ENCODE measurements at regions not wholly inside any gene's neighbourhood (a gene's known extent, or its start where the extent isn't known, plus 50 kb on each side); places are given as distances from the start of the nearest gene placed in this dataset.

DNA sequence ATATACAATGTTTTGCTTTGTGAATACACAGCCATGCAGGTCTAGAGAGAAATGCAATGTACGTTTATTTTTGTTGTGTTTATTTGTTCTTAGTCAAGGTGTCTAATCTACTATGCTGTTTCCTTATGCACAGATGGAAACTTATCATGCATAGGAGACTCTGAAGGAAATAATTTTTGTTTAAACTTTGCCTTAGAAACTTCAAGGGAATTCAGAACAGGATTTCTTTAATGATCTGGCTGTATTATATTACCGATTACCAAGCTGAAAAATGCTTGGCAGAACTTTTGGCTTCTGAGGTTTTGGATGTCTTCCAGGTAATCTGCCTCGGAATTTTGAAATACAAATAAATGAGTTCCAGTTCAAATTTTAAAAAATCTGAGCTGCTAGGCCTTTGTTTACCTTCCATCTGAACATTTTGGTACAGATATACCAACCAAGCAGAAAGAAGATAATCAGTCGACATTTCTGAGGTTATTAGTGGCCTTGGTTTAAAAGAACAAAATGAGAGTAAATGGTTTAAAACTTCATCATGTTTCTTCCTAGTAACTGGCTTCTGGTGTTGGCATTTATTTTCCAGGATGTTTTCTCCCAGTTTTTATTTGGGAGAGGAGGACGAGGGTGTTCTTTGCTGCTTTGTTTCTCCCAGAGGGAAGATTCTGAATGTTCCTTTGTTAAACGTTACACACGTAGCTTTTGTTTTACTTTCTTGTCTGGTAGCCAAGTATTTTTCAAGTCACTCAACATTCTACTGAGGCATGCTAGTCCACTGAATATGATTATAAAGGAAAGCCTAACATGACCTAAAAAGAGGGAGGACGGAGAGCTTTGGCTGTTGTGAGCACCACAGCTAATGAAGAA, 421.8 kb upstream of the TBL1XR1 start:
- TF ChIP-seq POLR2AphosphoS5 (IDR thresholded peaks at IDR 0.05; ENCODE audit: low read depth, low read length), result no peak
- TF ChIP-seq FOXP2 (optimal IDR thresholded peaks at IDR 0.05; ENCODE audit: borderline replicate concordance, extremely low read depth, extremely low read length, insufficient read depth), result no peak
- no peak for TF ChIP-seq TAF1 (IDR thresholded peaks at IDR 0.05; ENCODE audit: borderline replicate concordance, insufficient read depth, low read length)
- TF ChIP-seq, protein P1, sequence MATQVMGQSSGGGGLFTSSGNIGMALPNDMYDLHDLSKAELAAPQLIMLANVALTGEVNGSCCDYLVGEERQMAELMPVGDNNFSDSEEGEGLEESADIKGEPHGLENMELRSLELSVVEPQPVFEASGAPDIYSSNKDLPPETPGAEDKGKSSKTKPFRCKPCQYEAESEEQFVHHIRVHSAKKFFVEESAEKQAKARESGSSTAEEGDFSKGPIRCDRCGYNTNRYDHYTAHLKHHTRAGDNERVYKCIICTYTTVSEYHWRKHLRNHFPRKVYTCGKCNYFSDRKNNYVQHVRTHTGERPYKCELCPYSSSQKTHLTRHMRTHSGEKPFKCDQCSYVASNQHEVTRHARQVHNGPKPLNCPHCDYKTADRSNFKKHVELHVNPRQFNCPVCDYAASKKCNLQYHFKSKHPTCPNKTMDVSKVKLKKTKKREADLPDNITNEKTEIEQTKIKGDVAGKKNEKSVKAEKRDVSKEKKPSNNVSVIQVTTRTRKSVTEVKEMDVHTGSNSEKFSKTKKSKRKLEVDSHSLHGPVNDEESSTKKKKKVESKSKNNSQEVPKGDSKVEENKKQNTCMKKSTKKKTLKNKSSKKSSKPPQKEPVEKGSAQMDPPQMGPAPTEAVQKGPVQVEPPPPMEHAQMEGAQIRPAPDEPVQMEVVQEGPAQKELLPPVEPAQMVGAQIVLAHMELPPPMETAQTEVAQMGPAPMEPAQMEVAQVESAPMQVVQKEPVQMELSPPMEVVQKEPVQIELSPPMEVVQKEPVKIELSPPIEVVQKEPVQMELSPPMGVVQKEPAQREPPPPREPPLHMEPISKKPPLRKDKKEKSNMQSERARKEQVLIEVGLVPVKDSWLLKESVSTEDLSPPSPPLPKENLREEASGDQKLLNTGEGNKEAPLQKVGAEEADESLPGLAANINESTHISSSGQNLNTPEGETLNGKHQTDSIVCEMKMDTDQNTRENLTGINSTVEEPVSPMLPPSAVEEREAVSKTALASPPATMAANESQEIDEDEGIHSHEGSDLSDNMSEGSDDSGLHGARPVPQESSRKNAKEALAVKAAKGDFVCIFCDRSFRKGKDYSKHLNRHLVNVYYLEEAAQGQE (IDR thresholded peaks at IDR 0.05; ENCODE audit: insufficient read depth in 1 of 2, low read depth in 2 of 2, low read length in 2 of 2), result no peak
- TF ChIP-seq SIN3A (IDR thresholded peaks at IDR 0.05; ENCODE audit: borderline replicate concordance, insufficient read depth, low read length), result no peak

DNA sequence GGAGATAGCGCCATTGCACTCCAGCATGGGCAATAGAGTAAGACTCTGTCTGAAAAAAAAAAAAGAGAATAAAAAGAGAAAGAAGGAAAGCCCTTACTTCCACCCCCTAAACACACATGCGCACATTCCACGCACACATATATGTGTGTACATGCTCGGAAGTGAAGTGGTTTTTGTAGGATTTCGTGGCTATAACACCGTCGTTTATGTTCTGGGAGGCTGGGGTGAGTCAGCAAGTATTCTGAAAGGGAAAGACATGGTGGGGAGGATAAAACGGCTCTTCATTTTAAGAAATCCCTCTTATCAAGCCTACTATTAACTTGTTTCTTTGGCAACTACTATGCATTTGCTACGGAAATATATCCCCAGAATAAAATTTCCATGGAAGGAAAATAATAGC, 422.8 kb upstream of the TBL1XR1 start:
- TF ChIP-seq SIN3A (IDR thresholded peaks at IDR 0.05; ENCODE audit: borderline replicate concordance, insufficient read depth, low read length) (no peak), TAF1 (IDR thresholded peaks at IDR 0.05; ENCODE audit: borderline replicate concordance, insufficient read depth, low read length) (no peak), FOXP2 (optimal IDR thresholded peaks at IDR 0.05; ENCODE audit: borderline replicate concordance, extremely low read depth, extremely low read length, insufficient read depth) (no peak), POLR2AphosphoS5 (IDR thresholded peaks at IDR 0.05; ENCODE audit: low read depth, low read length) (no peak)
- TF ChIP-seq, protein P1 (IDR thresholded peaks at IDR 0.05; ENCODE audit: insufficient read depth in 1 of 2, low read depth in 2 of 2, low read length in 2 of 2), result no peak

DNA sequence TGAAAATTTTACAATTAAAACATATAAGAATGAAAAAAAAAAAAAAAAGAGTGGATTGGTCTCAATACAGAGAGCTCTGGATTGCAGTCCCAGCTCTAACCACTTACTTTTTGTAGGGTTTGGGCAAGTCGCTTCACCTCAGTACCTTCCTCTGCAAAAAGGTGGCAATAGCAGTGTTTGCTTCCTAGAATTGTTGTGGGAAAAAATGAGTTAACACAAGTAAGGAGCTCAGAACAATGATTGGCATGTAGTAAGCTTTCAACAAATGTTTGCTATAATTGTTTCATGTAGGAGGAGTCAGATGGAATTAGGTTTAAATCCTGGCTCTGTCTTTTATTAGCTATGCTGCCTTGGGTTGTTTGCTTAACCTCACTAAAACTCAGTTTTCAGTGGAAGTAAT, 425.2 kb upstream of the TBL1XR1 start:
- TF ChIP-seq TAF1 (IDR thresholded peaks at IDR 0.05; ENCODE audit: borderline replicate concordance, insufficient read depth, low read length), result no peak
- TF ChIP-seq POLR2AphosphoS5 (IDR thresholded peaks at IDR 0.05; ENCODE audit: low read depth, low read length), result no peak
- TF ChIP-seq FOXP2 (optimal IDR thresholded peaks at IDR 0.05; ENCODE audit: borderline replicate concordance, extremely low read depth, extremely low read length, insufficient read depth), result no peak
- no peak for TF ChIP-seq SIN3A (IDR thresholded peaks at IDR 0.05; ENCODE audit: borderline replicate concordance, insufficient read depth, low read length)
- TF ChIP-seq, protein P1 (IDR thresholded peaks at IDR 0.05; ENCODE audit: insufficient read depth in 1 of 2, low read depth in 2 of 2, low read length in 2 of 2), result no peak

DNA sequence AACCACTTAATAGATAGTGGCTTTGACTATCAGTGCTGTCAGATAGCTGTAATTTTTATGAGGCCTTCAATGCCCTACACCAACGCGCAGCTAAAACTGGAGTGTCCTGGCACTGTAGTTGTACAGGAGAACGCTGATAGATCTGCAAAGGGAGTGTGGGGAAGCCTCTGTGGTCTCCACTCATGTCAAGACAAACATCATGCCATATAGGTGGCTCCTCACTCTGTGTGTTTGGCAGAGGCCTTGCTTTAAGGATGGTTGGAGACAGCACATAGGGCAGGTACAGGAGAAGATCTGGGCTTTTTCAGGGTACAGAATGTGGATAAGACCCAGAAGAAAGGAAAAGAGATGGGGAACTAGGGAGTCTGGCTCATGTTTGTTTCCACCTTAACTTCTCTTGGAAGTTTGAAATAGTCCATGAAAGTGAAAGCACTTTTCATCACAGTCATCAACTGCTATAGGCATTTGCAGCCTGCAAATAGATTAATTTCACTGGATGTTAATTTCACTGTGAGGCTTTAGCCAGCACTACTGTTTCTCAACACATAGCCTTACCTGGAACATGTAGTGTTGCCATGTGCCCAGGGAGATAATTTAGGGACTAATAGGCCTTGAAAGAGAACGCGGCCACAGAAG, 425.8 kb upstream of the TBL1XR1 start:
- TF ChIP-seq FOXP2 (optimal IDR thresholded peaks at IDR 0.05; ENCODE audit: borderline replicate concordance, extremely low read depth, extremely low read length, insufficient read depth), result no peak
- TF ChIP-seq, protein P1 (IDR thresholded peaks at IDR 0.05; ENCODE audit: insufficient read depth in 1 of 2, low read depth in 2 of 2, low read length in 2 of 2), result no peak
